AG08396 (cell line): ENCODE measurements at regions not wholly inside any gene's neighbourhood (a gene's known extent, or its start where the extent isn't known, plus 50 kb on each side); places are given as distances from the start of the nearest gene placed in this dataset.

Experiments
- DNase-seq: peaks from one replicate; pipeline ENCODE4 v3.0.0; 2012; ENCODE audit warnings: low spot score, mixed read lengths

DNA sequence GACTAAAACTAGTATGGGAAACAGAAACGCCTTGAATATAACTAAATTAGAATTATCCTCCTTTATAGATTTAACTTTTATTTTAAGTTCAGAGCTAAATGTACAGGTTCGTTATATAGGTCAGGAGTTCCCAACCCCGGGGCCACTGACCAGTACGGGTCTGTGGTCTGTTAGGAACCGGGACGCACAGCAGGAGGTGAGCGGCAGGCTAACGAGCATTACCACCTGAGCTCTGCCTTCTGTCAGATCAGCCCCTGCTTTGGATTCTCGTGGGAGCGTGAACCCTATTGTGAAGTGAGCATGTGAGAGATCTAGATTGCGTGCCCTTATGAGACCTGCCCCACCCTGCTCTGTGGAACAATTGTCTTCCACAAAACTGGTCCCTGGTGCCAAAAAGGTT lies 51.0 kb downstream of the FAT4 start:
- DNase-seq, result no peak

DNA sequence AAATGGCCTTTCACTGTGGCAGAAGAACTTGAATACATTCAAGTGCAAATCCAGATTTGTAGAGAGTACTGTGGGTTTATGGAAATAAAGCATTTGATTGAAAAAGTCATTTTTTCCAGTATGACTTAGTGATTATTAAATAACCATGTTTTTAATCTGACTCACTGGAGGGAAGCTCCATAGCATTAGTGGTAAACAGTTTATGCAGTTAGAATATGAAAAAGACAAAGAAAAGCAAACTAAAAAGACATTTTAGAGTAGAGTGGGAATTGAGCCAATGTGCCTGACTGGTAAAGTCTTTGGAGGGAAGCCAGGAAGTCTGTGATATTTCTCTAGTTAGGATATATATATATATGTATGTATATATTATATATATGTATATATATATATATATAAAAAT lies 53.4 kb downstream of the FAT4 start:
- no peak for DNase-seq

DNA sequence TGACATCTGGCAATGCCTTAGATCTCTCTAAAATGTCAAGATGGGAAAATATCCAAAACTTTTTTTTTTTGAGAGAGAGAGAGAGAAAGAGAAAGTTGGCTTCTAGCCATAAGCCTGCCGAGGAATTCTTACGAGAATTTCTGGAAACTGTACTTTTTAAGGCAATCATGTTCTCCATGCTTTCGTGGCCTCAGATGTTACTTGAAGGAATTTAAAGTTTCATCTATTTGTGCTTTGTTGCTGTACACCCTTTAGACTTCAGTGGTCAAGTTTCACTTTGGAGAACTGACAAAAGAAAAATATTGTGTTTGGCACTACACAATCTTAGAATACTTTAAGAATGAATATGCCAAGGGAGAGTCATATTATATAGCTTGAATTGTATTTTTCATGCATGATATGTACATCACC lies 53.9 kb downstream of the FAT4 start:
- DNase-seq, result peak; percentile 21

DNA sequence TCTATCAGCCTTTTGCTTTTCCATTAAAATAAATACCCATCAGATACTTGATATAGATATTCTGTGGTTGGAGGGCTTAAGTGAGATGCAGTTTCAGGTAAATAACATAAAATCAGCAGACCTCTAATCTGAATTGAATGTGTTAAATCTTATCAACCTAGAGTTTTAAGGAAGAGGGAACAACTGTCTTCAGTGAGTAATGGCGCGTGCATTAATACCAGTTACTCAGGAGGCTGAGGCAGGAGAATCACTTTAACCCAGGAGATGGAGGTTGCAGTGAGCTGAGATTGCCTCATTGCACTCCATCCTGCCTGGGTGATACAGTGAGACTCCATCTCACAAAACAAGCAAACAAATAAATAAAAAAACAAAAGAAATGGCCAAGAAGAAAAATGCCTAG lies 54.3 kb downstream of the FAT4 start:
- no peak for DNase-seq

DNA sequence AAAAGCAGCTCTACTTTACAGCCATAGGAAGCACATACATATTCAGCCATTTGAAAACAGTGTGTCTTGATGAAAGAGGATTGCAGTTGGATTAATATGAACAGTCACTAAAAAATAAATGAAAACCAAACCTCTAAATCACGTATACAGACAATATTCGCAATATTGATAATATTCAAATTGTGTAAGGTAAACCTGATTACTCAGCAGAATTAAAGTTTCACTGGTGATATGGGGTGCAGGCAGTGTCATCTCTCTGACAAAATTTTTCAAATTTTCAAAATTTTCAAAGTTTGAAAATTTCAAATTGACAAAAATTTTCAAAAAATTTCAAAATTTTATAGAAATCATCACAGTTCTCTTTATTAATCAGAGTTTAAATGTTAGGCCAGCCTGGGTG lies 55.7 kb downstream of the FAT4 start:
- no peak for DNase-seq

DNA sequence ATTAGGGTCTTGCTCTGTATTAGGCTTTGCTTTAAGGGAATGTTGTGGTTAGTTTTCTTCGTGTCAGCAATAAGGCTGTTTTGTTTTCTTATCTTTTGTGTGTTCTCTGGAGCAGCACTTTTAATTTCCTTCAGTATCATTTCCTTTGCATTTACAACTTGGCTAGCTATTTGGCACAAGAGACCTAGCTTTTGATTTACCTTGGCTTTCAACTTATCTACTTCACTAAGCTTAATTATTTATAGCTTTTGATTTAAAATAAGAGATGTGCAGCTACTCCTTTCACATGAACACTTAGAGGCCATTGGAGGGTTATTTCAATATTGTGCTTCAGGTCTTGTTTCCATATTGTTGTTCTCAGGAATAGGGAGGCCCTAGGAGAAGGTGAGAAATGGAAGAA lies 68.2 kb downstream of the FAT4 start:
- DNase-seq, result no peak

DNA sequence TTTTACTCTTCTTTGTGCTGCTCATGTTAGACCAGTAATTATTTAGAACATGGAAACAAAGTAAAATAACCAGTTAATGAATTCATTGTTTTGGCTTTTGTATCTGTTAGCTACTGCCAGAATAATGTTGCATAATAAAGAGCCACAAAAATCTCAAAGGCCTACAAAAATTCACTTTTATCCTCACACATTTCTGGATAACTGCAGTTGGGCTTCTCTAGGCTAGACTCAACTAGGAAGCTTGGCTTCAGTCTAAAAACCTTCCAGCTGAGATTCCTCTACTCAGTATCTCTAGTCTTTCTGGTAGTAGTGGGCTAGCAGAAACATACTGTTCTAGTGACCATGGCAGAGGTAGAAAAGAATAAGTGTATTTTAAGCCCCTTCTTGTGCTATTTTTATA lies 73.0 kb downstream of the FAT4 start:
- DNase-seq, result no peak

DNA sequence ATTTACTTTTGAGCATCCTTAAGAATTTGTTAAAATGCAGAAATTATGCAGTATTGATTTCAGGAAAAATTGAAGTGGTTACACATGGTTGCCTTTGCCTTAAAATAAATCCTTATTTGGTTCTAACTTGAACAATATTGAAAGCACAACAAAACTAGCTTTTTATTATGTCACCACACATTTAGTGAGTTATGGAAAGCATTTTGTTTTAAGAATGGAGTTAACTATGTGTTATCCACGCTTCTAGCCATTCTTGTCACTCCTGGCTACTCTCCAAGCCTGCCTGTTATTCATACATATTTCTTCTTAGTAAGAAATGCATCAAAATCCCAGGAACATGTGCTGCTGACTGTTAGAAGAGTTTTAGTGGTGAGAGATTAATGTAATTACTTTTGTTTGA lies 73.9 kb downstream of the FAT4 start:
- DNase-seq, result no peak

DNA sequence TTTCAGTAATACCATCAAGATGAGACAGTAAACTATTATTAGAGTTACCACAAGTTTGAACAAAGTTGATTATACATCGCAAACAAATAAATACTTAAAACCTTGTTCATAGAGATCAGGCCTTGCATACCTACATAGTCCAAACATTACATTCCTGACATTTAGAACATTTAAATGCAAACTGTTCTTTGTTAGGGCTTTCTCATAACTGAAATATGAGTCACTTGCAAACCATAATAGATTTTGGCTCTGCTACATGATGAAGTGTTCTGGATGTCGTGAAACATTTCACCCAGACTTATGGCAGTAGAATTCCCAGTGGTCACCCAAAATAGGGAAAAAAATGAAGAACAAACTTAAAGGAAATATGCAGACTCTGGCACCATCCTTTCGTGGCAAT lies 75.0 kb downstream of the FAT4 start:
- peak; percentile 47 for DNase-seq

DNA sequence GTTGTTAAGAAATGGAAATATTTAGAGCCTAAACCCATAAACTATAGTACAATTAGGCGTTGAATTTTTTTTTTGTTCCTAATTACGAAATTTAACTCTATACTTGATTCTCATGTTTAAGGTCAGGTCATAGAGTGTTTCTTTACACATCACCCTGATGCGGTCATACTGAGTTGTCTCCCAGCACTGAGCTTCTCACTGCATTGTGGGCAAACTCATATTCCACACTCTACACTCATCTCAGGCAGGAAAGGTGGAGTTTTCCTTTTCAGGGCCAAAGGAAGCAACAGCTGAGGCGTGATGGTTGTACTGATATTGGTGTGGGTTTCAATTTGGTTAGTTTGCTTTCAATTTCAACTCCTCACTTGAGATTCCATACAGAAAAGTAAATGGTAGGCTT lies 75.4 kb downstream of the FAT4 start:
- peak; percentile 27 for DNase-seq

DNA sequence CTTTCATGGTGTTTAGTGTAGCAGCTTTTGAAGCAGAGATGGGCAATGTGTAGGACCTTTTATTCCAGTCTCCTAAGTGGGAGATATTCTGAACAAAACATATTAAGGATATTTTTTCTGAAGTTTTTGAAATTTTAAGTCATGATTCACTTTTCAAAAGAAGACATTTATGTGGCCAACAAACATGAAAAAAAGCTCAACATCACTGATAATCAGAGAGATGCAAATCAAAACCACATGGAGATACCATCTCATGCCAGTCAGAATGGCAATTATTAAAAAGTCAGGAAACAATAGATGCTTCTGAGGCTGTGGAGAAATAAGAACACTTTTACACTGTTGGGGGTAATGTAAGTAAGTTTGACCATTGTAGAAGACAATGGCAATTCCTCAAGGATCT lies 76.0 kb downstream of the FAT4 start:
- DNase-seq, result no peak

DNA sequence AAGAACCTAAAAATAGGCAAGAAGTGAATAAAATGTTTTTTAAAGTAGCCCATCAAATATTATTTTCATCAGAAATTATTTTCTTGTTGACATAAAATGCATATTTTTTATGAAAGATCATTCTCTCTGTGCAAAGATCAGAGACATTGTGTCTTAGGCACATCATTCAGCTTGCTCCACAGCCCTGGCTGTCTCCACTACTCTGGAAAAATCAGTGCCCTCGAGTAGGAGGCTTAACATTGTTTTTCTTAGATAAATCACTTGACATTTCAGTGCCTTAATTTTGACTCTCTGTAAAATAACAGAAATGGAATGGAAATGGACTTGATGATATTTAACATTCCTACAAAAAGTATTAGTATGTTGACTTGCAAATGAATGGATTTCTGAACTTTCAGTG lies 77.9 kb downstream of the FAT4 start:
- no peak for DNase-seq

DNA sequence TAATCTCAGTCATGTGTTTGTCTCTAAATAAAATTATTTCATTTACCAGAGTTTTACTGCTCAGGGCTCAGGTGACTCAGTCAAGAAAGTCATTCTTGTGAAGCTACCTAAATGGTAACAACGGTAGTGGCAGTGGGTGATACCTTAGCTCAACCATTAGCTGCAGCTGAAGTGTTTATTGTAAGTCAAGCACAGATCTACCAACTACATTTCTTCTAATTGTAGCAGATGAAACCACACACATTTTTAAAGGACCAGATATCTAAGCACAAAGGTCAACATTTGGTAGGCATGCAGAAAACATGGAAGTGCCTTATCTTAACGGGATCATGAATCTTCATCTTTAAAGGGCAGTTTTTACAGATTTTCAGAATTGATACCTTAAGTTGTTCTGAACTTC lies 79.1 kb downstream of the FAT4 start:
- DNase-seq, result no peak

DNA sequence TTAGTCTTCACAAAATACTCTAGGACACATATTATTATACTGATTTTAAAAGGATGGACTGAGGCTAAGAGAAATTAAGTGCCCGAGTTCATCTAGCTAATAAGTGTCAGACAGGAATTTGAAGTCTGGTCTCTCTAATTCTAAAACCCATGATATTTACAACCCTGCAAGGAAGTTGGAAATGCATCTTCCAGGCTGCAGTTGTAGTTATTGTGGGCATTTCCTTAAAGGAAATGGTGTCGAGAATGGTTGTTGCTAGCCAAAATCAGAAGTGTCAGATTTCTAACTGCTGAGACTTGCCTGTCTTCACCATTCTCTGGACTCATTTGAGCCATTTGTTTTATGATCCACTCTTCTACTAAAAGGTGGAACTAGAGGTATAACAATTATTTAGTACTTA lies 82.5 kb downstream of the FAT4 start:
- no peak for DNase-seq

DNA sequence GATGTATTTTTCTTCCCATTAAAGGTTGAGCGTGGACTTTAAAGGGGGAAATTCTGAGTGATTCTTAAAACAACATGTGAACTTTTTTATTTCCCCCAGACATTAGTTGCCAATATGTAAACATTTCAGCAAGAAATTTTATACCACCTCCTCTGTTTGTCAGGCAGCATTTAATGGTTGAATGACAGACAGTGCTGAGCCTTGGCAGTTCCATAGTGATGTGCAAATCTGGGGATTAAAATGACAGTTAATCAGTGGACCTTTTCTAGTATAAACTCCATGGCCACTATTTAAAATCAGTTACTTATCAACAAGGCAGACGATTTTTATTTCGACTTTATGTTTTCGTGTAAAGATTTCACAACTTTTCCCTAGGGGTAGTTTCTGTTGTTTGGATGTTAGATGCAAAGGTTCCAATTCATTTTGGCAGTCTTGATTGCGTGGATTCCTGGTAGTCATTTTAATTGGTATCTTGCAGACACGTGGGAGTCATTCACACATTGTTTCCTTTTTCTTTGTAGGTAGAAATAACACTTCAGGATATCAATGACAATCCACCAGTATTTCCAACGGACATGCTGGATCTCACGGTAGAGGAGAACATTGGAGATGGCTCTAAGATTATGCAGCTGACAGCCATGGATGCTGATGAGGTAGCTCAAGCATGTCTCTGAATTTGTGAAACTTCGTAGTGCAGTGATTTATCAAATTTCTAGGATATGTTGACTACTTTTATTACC lies 83.7 kb downstream of the FAT4 start:
- no peak for DNase-seq

DNA sequence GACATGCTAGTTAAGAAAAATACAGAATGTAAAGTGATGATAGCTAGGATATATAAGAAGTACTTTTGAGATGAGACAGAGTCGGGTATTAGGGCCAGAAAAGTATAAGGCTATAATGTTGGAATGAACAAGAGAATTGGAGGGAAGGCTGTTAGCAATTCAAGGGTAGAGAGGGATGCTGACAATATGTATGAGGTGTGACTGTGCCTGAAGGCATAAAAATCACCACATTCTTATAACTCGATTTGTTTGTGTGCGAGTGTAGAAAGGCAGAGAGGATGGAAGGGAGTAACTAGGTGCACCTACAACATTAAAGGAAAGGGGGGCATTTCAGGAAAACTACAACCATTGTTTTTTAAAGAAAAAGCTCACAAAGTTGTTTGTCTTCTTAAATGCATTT lies 86.0 kb downstream of the FAT4 start:
- DNase-seq, result no peak

DNA sequence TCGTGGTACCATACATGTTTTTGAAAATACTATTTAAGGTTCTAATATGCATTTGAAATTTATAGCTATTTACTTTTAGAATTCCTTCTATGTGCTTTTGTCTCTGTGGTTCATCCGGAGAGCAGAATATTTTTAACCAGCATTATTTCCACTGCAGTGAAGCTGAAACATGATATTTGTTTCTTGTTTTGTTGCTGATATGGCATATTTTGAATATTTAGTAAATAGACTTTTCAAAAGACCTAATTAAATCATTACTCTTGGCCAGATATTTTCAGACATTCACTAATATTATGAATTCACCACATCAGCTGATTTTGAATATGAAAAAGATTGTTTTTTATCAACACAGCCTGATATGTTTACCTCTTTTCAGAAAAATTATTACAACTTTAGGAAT lies 87.0 kb downstream of the FAT4 start:
- DNase-seq, result no peak

DNA sequence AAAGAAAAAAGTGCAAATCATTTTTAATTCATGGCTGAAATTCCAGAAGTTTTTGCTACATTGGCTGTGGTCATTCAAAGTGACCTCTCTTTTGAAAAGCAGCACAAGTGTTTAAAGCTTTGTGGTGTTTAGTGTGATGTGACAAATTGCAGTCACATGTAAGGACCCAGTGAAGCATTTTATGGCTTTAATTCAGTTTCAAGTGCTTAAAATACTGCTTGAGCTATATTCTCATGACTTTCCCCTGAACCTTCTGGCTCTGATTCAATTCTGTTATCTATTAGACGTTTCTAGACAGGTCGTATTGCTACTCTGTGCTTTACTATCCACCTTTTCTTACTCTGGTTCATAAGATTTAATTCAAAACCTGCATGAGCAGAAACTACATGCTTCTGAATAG lies 105.8 kb downstream of the FAT4 start:
- DNase-seq, result no peak

DNA sequence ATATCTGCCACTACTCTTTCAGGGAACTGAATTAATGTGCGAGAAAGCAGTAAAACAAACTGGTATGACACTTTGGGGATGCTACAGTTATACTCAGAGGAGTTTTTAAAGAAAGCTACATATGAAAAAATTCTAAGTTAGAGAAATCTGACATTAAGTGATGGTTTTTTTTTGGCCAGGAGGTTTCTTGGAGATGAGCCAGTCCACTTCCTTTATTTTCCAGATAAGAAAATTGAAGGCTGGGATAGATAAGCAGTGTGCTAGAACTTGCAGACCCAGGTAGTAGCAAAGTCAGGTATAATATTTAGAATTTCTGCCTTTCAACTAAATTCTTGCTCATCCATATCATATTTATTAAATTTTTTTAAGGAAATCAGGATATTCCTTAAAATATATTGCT lies 106.8 kb downstream of the FAT4 start:
- no peak for DNase-seq

DNA sequence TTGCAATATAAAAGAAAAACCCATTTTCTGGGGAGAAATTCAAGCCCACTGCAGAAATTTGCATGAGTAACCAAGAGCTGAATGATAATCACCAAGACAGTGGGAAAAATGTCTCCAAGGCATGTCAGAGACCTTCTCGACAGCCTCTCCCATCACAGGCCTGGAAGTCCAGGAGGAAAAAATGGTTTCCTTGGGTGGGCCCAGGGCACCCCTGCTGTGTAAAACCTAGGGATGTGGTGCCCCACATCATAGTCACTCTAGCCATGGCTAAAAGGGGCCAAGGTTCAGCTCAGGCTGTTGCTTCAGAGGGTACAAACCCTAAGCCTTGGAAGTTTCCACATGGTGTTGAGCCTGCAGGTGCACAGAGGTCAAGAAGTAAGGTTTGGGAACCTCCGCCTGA lies 108.4 kb downstream of the FAT4 start:
- DNase-seq, result no peak

DNA sequence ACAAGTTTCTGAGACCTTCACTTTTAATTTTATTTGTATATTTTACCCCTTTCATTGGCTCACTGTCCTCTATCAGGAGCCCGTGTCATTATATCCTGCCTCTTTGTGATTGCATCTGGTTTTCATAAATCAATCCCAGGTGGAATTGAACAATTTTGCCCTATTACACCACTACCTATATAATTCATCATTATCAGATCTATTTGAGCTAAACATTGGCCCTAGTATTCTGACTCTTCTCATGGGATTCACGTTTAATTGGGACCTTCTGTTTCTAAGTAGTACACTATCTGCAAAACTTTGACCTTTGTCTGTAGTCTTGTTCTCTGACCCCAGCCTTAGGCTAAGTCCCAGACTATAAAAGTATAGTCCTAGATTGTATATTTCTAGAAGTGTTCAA lies 114.1 kb downstream of the FAT4 start:
- DNase-seq, result no peak

DNA sequence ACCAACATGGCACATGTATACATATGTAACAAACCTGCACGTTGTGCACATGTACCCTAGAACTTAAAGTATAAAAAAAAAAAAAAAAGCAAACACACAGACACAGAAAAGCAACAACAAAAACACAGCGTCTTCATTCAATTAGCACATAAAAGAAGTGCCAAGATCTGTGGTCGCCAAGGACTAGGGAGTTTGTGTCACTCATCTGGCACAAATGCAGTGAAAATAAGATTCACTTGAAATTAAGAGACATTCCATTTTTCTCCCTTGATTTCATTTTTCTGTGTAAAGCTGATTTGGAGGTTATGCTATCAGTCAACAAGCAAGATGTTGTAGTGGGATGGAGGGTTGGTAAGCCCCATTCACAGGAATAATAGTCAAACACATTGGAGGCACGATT lies 115.3 kb downstream of the FAT4 start:
- DNase-seq, result no peak

DNA sequence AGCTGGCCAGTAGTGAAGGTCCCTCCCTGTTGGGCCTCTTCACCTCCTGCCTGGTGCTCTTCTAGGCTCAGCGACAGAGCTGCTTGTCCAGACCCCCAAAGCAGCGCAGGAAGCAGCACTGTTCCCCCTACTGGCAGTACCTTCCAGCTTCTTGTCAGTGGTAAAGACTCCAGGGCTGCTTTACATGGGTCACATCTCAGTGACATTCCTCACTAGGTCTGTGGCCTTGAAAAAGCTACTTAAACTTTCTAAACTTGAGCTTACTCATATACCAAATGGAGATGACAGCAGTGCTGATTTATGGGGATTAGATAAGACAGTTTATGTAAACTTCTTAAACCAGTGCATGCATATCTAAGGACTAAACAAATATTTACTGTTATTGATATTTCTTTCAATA lies 117.3 kb downstream of the FAT4 start:
- DNase-seq, result peak; percentile 6

DNA sequence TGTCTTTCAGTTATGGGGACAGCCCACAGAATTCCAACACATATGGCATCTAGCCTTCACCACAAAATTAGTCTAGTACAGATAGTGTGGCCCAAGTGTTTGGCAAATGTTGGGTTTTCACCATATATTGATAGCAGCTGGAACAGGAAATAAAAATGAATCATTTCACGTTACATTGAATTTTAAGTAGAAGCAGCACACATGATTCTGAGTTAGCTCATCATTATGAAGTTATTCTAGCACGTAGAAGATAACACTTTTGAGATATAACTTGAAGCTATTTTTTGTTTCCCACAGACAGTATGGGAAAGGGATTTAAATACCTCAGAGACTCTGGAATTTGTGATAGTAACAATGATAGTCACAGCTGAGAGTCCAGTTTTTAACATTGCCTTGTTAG lies 118.7 kb downstream of the FAT4 start:
- no peak for DNase-seq

DNA sequence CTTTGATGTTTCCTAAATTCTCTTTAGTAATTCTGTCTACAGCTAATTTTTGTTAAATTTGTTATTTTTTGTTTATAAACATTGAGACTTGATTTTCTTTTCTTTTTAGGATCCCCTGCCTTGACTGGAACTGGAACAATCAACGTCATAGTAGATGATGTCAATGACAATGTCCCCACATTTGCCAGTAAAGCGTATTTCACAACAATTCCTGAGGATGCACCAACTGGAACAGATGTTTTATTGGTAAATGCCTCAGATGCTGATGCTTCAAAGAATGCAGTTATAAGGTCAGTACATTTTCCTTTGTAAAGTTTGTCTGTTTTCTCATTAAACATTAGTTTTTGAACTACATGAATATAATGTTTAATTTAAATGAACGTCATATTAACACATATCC lies 119.4 kb downstream of the FAT4 start:
- peak; percentile 6 for DNase-seq
